PC-3 (cell line): ENCODE measurements at regions not wholly inside any gene's neighbourhood (a gene's known extent, or its start where the extent isn't known, plus 50 kb on each side); places are given as distances from the start of the nearest gene placed in this dataset.

ENCODE experiments used
- ATAC-seq: fragments of 200-7000 bp; cut with Tn5 transposase; 2 replicates; pipeline ENCODE4 v1.9.1; 2020; ENCODE audit warnings: mild to moderate bottlenecking, moderate library complexity
- BruUV-seq: library from RNA; stranded (reverse); fragments of 400-500 nt; replicated peaks from 2 replicates; lab custom pipeline; 2021; lab: Mats Ljungman, UMichigan
- CTCF ChIA-PET: fragments of 300-600 bp; sonication (Branson Sonifier 250); formaldehyde crosslinking; loops from one replicate; lab custom pipeline; 2022; ENCODE audit warnings: antibody characterized with exemption; lab: Charles Lee
- POLR2A ChIA-PET: fragments of 300-600 bp; sonication (Branson Sonifier 250); formaldehyde crosslinking; loops from one replicate; lab custom pipeline; 2022; ENCODE audit warnings: antibody characterized with exemption; ENCODE audit not compliant: unreplicated experiment; lab: Charles Lee
- DNase-seq: peaks from one replicate; pipeline ENCODE4 v3.0.0-alpha.2; 2015
- H2AFZ ChIP-seq: fragments of 300-600 bp; sonication (generic); 2 replicates; pipeline ENCODE4 v1.6.0; 2016; ENCODE audit warnings: antibody characterized with exemption, low read length
- H3F3A ChIP-seq: fragments of 300-600 bp; sonication (generic); one replicate; pipeline ENCODE4 v1.6.0; 2017; ENCODE audit warnings: antibody characterized with exemption, low read length, control low read depth, mild to moderate bottlenecking; ENCODE audit not compliant: unreplicated experiment
- H3K27ac ChIP-seq: fragments of 300-600 bp; sonication (generic); 2 replicates; pipeline ENCODE4 v1.5.1; 2016; ENCODE audit warnings: mild to moderate bottlenecking, low read length
- H3K27me3 ChIP-seq: fragments of 300-600 bp; sonication (generic); 2 replicates; pipeline ENCODE4 v1.6.1; 2016; ENCODE audit warnings: low read length, mixed read lengths
- H3K36me3 ChIP-seq: fragments of 300-600 bp; sonication (generic); 2 replicates; pipeline ENCODE4 v1.6.1; 2016; ENCODE audit warnings: low read depth, mixed run types, low read length, mixed read lengths
- H3K4me1 ChIP-seq: fragments of 300-600 bp; sonication (generic); 2 replicates; pipeline ENCODE4 v1.5.1; 2016; ENCODE audit warnings: low read length; ENCODE audit not compliant: insufficient read depth
- H3K4me2 ChIP-seq: fragments of 300-600 bp; sonication (generic); 2 replicates; pipeline ENCODE4 v1.6.0; 2016; ENCODE audit warnings: low read length
- H3K4me3 ChIP-seq: fragments of 300-600 bp; sonication (generic); 2 replicates; pipeline ENCODE4 v1.5.1; 2016; ENCODE audit warnings: mild to moderate bottlenecking, low read length, mixed read lengths
- H3K79me2 ChIP-seq: fragments of 300-600 bp; sonication (generic); 2 replicates; pipeline ENCODE4 v1.6.1; 2017; ENCODE audit warnings: low read length, mixed read lengths
- H3K9ac ChIP-seq: fragments of 300-600 bp; sonication (generic); 2 replicates; pipeline ENCODE4 v1.6.0; 2016; ENCODE audit warnings: mild to moderate bottlenecking, low read length
- H3K9me2 ChIP-seq: fragments of 300-600 bp; sonication (generic); replicated peaks from 2 replicates; pipeline ENCODE4 v1.6.1; 2016; ENCODE audit warnings: mixed run types, low read length, mixed read lengths
- H3K9me3 ChIP-seq: fragments of 300-600 bp; sonication (generic); 2 replicates; pipeline ENCODE4 v1.6.1; 2016; ENCODE audit warnings: low read length, mixed read lengths
- H4K20me1 ChIP-seq: fragments of 300-600 bp; sonication (generic); 2 replicates; pipeline ENCODE4 v1.6.1; 2016; ENCODE audit warnings: low read length, mixed read lengths
- CTCF ChIP-seq: fragments of 300-600 bp; sonication (generic); conservative IDR thresholded peaks from 2 replicates; pipeline ENCODE4 v1.5.1; 2017; ENCODE audit warnings: antibody characterized with exemption, low read depth, mild to moderate bottlenecking, low read length
- EZH2 ChIP-seq: fragments of 300-600 bp; sonication (generic); IDR thresholded peaks from one replicate; pipeline ENCODE4 v1.6.1; 2017; ENCODE audit warnings: antibody characterized with exemption, mild to moderate bottlenecking, low read length; ENCODE audit not compliant: unreplicated experiment
- EZH2phosphoT487 ChIP-seq: fragments of 300-600 bp; sonication (generic); IDR thresholded peaks from 2 replicates; pipeline ENCODE4 v1.6.1; 2018; ENCODE audit warnings: mild to moderate bottlenecking, antibody characterized with exemption, low read length, borderline replicate concordance
- intact Hi-C: fragments of 100-400 bp; cut with micrococcal nuclease; formaldehyde crosslinking; loops from 2 replicates; pipeline ENCODE4 v1.9.0; 2023

DNA sequence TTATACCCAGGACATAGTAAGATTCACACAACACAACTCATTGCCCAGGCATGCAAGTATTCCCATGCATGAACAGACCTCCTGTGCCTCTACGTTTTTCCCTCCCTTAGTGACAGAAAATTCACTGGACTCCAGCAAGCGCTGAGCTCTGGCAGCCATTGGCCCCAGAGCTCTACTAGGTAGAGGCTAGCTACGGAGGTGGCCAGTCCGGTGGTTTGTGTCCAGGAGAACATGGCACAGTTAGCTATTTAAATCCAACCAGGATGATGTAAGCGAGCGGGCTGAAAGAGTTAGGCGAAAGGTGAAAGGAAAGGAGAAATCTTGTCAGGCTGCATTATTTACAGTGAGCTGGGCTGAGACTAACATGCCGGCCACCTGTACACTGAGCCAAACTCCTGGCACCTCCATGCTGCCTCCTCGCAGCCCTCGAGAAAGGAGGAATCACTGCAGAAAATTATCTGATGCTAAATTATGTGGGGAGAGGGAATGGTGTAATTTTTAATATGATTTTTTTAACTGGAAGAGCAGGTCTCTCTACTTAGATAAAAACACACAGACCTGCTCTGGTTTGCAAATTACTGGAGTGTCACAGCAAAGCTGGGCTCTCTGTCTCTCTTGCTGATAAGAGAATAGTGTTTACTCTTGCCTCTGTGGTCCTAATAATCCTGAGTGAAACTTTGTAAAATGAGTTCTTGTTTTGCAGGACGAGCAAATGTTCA lies 50.1 kb upstream of the ARMC2 start:
- peak; percentile 8 for DNase-seq
- Histone ChIP-seq H3F3A (no peaks in the 10 kb centered on the region), H3K9me2 (no peaks in the 10 kb centered on the region), H3K4me2 (no peak overlapping the region), H3K27ac (no peak overlapping the region), H3K9ac (no peak overlapping the region), H4K20me1 (no peaks in the 10 kb centered on the region), H3K36me3 (no peaks in the 10 kb centered on the region), H2AFZ (peak overlapping the region; percentile 30; the same call in 1 of the 2 replicates), H3K79me2 (no peaks in the 10 kb centered on the region), H3K27me3 (no peaks in the 10 kb centered on the region), H3K4me3 (no peak overlapping the region), H3K4me1 (peaks cover 12% of the 10 kb centered on the region), H3K9me3 (no peaks in the 10 kb centered on the region)
- ChIA-PET CTCF (no interaction called here), POLR2A (no interaction called here)
- no peak for ATAC-seq
- BruUV-seq, result no TSS peak
- intact Hi-C loops, result no loop called here
- no peak for TF ChIP-seq EZH2phosphoT487
- no peak for TF ChIP-seq EZH2
- TF ChIP-seq CTCF, result no peak
